22Rv1 (cell line): ENCODE measurements at regions not wholly inside any gene's neighbourhood (a gene's known extent, or its start where the extent isn't known, plus 50 kb on each side); places are given as distances from the start of the nearest gene placed in this dataset.
"Not testable (repeated sequence)": the region's sequence is repeated elsewhere in the genome, so short reads cannot be mapped to it uniquely, and the experiment has no call there.

ENCODE experiments used
- CTCF ChIP-seq: fragments of 450-650 bp; IDR thresholded peaks from 2 replicates; pipeline ENCODE4 v1.5.1; 2017; ENCODE audit warnings: mild to moderate bottlenecking
- ZFX ChIP-seq: fragments of 450-650 bp; IDR thresholded peaks from 2 replicates; pipeline ENCODE4 v1.6.1; 2017; ENCODE audit warnings: antibody characterized with exemption, borderline replicate concordance

DNA sequence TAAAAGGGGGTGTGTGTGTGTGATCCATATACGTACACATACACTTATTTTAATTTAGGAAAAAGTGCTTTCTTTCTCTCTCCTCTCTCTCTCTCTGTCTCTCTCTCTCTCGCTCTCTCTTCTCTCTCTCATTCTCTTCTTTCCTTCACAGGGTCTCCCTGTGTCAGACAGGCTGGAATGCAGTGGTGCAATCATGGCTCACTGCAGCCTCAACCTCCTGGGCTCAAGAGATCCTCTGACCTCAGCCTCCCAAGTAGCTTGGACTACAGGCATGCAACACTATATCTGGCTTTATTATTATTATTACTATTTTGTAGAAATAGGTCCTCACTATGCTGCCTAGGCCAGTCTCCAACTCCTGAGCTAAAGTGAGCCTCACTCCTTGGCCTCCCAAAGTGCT is 51.6 kb upstream of the UNC93A start:
- not testable (repeated sequence) for TF ChIP-seq CTCF, ZFX
